ENCODE measurements at regions not wholly inside any gene's neighbourhood (a gene's known extent, or its start where the extent isn't known, plus 50 kb on each side); places are given as distances from the start of the nearest gene placed in this dataset.

DNA sequence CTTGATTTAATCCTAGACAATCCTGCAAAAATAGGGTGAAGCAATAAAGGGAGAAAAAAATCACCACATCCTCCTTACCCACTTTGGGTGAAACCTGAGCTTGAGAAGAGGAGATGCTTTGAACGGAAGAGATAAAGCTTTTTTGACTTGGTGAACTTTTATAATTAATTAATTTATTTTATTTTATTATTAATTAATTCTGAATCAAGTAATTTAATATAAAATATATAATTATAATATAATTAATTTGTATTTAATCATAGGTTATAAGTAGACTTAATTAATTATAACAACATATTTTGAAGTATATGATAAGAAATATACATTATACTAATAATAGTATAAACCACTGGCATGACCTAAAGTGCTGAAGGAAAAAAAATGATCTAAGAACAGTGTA lies 2164.8 kb downstream of the LRRC4C start:
- no peak for DNase-seq (ENCODE audit: low read depth, low spot score)

DNA sequence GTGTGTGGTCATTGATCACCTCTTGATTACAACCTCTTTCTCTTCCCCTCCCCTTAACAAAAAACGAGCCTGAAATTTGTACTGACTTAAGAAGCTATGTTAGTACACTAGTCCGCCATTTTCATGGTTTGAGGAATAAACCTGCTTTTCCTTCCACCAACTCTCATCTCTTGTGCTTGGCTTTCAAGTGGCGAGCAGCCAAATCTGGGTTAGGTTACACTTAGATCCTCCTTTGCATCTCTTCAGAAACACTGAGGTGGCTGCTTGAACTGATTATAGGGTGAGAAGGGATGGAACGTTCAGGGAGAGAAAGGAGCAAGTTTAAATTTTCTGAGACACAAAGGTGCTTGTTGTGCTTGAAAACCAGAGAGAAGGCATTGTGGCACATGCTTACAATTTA lies 2171.4 kb downstream of the LRRC4C start:
- DNase-seq (ENCODE audit: low read depth, low spot score) = no peak

DNA sequence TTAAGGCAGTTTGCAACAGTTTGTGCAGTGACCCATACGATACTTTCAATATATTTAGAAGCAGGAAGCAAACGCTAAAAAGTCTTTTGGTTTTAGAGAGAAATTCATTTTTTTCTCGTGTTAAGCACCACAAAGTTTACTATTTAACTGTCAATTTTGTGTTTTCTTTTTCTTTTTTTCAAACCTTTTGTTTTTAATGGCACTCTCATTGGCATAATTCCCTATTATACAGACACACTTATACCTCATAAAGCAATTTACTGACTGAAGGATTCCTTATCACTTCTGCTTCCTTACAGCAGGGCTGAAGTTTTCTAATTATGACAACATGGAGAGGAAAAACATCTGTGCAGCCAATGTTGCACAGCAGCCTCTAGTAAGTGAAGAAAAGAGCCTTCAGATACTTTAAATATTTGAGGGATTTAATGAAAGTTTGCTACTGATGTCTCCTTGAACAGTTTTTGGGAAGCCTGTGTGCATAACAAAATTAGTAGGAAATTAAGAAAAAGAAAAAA lies 2191.2 kb downstream of the LRRC4C start:
- no peak for DNase-seq (ENCODE audit: low read depth, low spot score)

DNA sequence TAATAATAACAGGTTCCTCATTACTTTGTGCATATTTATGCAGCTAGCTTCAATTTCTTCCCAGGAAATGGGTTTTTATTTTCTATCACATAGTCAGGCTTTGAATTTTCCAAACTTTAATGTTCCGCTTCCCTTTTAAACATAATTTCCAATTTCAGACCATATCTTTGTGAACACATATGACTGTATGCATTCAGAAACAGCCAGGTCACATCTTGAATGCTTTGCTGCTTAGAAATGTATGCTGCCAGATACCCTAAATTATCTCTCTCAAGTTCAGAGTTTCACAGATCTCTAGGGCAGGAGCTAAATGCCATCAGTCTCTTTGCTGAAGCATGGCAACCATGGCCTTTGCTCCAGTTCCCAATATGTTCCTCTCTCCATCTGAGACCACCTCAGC lies 2203.8 kb downstream of the LRRC4C start:
- no peak for DNase-seq (ENCODE audit: low read depth, low spot score)

DNA sequence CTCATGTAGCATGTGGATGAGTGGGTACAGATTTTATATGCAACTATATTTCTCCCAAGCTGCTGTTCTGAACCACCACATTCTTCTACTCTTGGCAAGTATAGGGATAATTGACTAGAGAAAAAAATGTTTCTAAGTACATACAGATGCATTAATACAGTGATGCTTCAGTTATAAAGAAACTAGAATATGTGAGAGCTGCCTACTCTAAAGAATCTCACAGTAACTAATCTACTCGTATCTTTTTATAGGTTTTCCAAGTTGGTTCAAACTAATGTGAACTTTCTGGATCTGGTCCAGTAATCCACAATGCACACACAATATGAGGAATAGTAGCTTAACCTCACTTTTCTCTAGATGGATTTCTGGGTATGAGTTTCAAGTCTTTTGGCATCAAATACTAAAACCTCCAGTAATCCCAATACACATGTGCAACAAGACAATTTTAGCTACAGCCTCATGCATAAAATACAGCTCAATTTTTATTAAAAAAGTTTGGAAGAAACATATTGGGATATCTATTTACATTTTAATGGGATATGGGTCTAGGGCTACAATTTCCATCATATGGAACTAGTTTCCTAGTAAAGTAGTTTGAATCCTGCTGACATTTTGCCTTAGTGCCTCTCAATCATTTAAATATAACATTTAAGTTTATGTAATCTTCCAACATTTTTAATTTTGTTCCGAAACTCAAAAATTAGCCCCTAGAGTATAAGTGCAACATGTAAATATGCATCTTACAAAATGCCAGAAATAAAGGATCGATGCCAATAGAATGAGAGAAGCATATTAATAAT lies 2209.7 kb downstream of the LRRC4C start:
- no peak for DNase-seq (ENCODE audit: low read depth, low spot score)

DNA sequence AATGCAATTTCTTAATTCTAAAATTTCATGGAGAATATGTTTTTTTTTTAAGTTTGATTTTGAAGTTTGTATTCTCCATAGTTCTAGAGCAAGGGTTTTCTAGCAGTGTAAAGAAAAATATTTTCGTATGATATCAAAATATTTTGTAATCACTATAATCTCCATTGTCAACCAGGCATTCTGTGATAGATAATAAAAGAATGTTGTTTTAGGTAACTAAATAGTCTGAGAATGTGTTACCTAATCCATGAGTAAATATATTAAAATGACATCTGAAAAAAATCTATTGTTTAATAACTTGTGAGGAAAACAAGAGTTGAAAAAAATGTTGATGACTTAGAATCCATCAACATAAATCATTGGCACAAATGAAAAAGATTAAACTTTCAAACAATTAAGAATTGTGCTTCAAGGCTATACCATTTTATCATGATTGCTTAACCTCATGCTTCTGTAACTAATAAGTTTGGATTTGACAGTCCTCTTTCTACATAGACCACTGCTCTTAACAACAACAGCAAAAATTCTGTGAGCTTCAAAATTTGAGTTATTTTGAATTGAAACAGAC lies 2211.8 kb downstream of the LRRC4C start:
- DNase-seq (ENCODE audit: low read depth, low spot score) = no peak

DNA sequence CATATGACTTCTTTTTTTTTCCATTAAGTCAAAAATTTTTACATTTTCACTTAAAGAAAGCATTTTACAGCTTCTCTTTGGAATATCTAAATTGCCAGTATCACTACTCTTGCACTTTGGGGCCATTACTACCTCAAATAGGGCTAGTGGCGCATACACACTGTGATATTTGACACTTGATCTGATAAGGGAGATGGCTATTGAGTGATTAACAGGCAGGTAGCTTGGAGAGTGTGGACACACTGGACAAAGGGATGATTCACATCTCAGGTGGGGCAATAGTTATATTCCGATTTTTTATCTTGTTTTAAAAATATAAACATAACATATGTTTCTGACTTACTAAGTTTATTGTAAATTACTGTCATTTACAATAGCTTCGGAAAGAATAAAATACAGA lies 2219.9 kb downstream of the LRRC4C start:
- DNase-seq (ENCODE audit: low read depth, low spot score) = no peak

DNA sequence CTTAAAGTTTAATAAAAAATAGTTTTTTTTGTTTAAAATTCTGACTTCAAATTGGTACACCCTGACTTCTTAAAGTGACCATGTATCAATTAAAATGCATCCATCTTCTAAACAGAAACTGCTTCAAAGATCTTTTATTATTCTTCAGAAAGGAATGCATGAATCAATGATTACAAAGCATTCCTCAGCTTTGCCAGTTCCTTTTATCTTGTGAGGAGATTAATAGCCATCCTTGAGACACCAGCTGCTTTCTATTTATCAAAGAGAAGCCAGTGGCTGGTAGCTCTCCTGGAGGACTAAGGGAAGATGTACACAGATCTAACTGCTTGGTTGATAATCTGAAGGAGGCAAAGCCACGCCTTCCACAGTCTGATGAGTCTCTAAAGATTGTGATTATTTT lies 2222.5 kb downstream of the LRRC4C start:
- DNase-seq (ENCODE audit: low read depth, low spot score) = no peak

DNA sequence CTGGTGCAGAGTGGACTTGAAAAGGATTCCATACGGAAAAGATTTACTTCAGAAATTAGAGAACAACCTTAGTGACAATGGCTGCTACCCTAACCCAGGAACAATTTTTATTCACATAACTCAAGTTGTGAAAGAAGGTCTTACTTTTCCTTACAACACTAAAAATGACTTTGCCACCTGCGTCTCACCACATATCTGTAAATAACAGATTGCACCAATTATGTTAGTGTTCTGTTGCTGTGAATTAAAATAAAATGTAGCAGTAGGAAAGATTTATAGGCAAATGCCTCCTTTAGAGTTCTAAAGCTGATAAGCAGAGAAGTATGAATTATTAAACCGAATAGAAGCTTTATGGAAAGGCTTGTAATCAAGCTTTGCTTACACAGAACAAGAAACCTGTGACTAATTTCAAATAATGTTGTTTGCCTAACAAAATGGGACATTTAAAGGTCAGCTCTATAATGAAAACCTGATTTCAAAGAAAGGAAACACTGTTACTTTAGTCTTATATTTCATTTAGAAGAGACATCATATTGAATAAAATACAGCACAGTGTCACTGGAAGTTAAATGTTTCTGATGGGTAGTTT lies 2237.8 kb downstream of the LRRC4C start:
- DNase-seq (ENCODE audit: low read depth, low spot score) = no peak

DNA sequence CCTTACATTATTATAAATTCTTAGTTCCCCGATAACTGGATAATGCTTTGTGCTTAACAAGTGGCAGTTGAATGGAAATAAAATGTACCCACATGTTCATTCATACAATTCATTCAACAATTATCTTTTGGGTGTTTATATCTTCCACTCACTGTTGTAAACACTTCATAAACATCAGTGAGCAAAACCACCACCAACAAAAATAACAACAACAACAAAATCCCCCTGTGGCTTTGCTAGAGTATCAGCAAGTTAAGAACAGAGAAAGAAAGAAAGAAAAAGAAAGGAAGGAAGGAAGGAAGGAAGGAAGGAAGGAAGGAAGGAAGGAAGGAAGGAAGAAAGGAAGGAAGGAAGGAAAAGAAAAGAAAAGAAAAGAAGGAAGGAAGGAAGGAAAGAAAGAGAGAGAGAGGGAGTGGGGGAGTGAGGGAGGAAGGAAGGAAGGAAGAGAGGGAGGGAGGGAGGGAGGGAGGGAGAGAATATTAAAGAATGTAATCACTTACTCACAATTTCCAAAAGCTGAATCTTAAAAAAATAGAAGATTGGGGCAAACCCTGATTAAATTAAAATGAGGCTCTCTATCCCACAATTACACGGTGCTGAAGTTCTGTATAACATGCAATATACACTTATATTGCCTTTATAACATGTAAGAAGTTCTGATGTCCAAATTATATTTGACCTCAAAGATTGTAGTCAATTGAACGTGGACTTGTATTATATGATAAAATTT lies 2238.8 kb downstream of the LRRC4C start:
- no peak for DNase-seq (ENCODE audit: low read depth, low spot score)

DNA sequence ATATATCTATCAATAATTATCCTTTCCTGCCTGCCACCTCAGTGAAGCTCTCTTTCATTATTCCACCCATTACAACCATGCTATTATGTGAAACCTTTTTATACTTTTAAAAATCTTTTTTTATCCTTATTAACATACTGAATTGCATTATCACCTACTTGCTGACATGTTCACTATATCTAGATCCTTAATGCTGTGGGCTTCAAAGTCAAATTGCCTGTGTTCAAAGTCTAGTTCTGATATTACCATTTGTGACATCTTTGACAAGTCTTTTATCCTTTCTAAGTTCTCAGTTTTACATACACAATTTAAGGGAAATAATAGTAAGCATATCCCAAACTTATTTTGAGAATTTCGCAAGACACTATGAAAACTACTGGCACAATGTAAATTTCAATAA lies 2239.4 kb downstream of the LRRC4C start:
- no peak for DNase-seq (ENCODE audit: low read depth, low spot score)

DNA sequence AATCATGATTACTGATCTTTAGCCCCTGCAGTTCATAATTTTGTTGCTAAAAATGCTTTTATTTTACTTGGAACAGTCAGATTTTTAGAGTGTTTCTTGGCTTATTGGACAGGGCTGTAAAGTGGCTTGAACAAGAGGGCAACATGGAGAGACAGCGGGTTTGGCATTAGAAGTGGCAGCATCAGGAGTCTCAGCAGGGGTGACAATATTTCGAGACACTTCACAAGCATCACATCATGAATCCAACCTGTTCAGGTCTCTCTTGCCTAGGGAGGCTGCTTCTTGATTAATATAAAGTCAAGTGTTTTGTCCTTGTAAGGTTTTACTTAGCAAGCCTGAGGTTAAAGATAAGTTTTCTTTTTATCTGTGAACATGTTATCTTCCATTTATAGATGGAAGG lies 2249.5 kb downstream of the LRRC4C start:
- no peak for DNase-seq (ENCODE audit: low read depth, low spot score)

DNA sequence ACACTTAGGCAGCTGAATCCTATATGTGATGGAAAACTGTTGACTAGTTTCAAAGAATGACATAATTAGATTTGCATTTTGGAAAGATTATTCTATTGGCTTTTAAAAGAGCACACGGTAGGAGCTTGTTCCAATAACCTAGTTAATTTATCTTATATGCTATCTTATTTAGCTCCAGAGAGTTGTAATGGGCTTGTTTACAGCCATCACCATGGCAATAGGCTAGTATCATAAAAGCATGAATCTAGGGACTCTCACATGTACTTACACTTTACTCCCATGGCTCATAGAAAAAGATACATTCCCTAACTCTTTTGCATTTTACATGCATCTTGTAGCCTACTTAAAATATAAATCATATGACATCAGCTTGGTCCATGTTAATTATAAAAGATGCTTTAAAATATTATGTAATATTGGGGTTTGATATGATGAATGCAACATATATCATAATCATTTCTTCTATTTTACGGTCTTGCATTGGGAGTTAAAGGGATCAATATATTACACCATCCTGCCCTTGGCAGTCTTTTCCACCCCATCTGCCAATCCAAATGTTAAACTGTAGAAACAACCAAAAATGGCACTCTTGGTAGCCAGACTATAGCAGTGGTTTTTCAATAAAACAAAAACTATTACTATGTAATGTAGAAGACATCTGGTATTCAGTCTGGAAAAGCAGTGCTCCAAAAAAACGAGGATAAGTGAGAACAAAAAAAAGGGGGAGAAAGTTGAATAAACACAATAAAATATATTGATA lies 2254.0 kb downstream of the LRRC4C start:
- DNase-seq (ENCODE audit: low read depth, low spot score) = no peak

DNA sequence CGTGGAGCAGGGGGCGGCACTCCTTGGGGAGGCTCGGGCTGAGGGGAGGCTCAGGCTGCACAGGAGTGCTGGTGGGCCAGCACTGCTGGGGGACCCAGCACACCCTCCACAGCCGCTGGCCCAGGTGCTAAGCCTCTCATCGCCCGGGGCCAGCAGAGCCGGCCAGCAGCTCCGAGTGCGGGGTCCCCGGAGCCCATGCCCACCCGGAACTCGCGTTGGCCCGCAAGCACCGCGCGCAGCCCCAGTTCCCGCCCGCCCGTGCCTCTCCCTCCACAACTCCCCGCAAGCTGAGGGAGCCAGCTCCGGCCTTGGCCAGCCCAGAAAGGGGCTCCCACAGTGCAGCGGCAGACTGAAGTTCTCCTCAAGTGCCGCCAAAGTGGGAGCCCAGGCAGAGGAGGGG lies 2266.8 kb downstream of the LRRC4C start:
- DNase-seq (ENCODE audit: low read depth, low spot score) = no peak

DNA sequence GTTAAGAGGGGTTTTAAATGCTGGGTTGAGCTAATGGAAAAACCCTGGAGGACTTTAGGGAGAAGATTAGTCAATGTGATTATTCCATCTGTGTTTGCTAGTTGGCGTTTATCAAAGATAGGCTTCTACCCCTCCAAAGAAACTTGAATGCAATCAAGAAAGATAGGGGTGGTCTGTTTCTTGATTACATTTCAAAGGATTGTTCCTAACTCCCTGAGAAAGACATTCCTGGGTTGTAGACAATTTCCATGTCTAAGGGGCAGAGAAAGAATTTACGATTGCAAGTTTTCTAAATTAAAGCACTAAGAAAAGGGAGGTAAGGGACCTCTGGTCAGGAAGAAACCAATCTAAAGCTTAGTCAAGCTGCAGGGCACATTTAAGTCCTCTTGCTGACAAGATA lies 2268.7 kb downstream of the LRRC4C start:
- DNase-seq (ENCODE audit: low read depth, low spot score) = no peak

DNA sequence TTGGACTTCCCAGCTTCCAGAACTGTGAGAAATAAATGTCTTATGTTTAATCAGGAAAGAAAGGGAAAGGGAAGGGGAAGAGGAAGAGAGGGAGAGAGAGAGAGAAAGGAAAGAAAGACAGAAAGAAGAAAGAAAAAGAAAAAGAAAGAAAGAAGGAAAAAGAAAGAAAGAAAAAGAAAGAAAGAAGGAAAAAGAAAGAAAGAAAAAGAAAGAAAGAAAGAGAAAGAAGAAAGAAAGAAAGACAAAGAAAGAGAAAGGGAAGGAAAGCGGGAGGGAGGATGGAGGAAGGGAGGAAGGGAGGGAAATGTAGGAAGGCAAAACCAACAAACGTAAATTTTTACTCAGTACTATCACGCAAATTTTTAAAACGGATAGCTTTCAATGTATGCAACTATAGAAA lies 2281.8 kb downstream of the LRRC4C start:
- DNase-seq (ENCODE audit: low read depth, low spot score) = no peak

DNA sequence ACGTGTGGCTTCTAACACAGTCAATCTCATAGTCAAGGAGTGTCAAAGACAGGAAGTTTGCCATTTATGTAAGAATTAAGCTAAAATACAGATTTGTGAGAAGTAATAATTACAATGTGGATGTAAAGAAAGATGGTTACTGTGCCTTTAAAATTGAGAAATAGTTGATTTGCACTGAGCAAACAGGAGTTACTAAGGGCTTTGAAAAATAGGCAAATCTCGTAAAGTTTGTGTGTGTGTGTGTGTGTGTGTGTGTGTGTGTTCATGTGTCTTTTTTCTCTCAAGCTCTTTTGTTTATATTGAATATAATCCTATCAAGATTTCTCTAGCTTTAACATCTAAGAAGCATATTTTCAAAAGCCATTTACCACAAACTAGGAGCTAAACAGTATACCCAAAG lies 2284.5 kb downstream of the LRRC4C start:
- DNase-seq (ENCODE audit: low read depth, low spot score) = no peak

DNA sequence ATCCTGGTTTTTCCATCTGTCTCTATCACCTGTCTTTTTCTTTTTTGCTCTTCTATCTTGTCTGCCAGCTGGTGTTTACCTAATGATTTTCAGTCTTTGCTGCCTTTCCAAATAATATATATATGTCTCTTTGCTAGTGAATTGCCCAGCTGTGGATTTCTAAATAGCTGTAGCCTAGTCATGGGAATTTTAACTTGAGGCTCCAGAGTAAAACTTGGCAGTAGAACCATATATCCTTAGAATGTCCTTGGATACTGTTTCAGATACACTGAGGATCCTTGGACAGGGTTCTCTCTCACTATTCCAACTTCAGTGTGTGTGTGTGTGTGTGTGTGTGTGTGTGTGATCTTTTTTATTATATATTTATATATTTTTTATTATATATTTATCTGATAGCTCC lies 2285.3 kb downstream of the LRRC4C start:
- DNase-seq (ENCODE audit: low read depth, low spot score) = no peak

DNA sequence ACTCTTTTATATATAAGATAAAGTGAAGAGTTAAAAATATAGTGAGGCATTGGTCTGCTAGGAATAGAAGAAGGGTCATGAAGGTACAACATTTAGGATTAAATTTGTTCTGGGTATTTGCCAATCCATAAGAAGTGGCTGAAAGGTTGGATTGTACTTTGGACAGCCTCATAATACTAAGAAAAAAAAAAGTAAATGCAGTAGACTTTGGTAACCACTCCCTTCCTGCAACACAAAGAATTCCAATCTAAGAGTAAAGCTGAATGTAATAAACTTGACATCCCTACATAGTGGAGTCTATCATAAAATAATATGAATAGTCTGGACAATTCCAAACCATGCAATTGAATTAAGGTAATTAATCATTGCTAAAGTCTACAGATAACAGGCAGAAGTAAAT lies 2294.4 kb downstream of the LRRC4C start:
- no peak for DNase-seq (ENCODE audit: low read depth, low spot score)

DNA sequence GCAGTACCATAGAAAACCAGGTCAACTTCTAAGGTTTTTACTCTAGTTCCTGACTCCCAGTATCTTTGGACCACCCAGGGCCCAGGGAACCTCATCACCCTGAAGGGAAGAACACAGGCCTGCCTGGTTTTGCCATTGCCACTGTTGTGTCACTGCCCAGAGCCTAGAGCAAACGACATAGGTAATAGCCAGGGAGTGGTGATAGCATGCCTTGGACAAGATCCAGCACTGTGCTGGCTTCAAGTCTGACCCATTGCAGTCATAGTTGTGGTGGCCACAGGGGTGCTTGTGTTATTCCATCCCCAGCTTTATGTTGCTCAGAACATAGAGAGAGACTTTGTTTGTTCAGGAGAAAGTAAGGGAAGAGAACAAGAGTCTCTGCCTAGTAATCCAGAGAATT lies 2310.2 kb downstream of the LRRC4C start:
- DNase-seq (ENCODE audit: low read depth, low spot score) = no peak

DNA sequence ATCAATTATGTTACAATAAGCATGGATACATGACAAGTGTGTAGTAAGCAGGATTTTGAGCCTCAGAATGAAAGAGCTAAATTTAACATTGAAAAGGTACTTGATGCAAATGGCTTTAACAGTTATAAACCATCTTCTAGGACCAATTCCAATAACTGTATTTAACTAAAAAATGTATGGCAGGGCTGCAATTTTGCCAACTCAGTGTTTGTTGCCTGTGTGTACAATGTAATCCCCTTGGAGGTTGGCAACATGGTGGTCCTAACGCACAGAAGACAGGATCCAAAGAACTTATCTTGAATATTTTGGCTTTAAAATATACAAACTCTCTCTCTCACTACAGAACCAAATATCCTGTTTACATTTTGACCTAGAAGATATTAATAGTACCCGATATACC lies 2314.1 kb downstream of the LRRC4C start:
- DNase-seq (ENCODE audit: low read depth, low spot score) = no peak
